IMR-90 (cell line): ENCODE measurements at regions not wholly inside any gene's neighbourhood (a gene's known extent, or its start where the extent isn't known, plus 50 kb on each side); places are given as distances from the start of the nearest gene placed in this dataset.

Source experiments
- ATAC-seq: fragments of 200-7000 bp; cut with Tn5 transposase; 2 replicates; pipeline ENCODE4 v1.9.1; 2020; ENCODE audit warnings: low read depth, mild to moderate bottlenecking, moderate library complexity
- BruUV-seq: library from RNA; stranded (reverse); fragments of 400-500 nt; replicated peaks from 2 replicates; lab custom pipeline; 2021; lab: Mats Ljungman, UMichigan
- CTCF ChIA-PET: fragments of 300-600 bp; formaldehyde crosslinking; extraction: SDS; loops from one replicate; lab custom pipeline; 2021; ENCODE audit warnings: antibody characterized with exemption; lab: Yijun Ruan, JAX
- POLR2A ChIA-PET: fragments of 300-600 bp; sonication (Branson Sonifier 250); formaldehyde crosslinking; loops from one replicate; lab custom pipeline; 2022; ENCODE audit warnings: antibody characterized with exemption; ENCODE audit not compliant: unreplicated experiment; lab: Charles Lee
- DNase-seq: peaks from one replicate; pipeline ENCODE4 v3.0.0; 2013
- H2AFZ ChIP-seq: replicated peaks from 2 replicates; pipeline ENCODE3; 2013; ENCODE audit warnings: low read length, mild to moderate bottlenecking; ENCODE audit not compliant: poor library complexity
- H2AK5ac ChIP-seq: 2 replicates; pipeline ENCODE4 v1.6.1; 2013; ENCODE audit warnings: low read depth, low read length, inconsistent platforms
- H2AK9ac ChIP-seq: replicated peaks from 2 replicates; pipeline ENCODE3; 2013; ENCODE audit warnings: mild to moderate bottlenecking, low read depth, low read length, moderate library complexity; ENCODE audit not compliant: poor library complexity
- H2BK120ac ChIP-seq: 2 replicates; pipeline ENCODE4 v1.6.1; 2013; ENCODE audit warnings: low read depth, low read length, inconsistent platforms
- H2BK15ac ChIP-seq: 3 replicates; pipeline ENCODE4 v1.6.1; 2013; ENCODE audit warnings: low read depth, low read length, inconsistent platforms
- H2BK20ac ChIP-seq: 2 replicates; pipeline ENCODE4 v1.6.1; 2013; ENCODE audit warnings: low read depth, mild to moderate bottlenecking, inconsistent platforms, low read length, moderate library complexity
- H2BK5ac ChIP-seq: 2 replicates; pipeline ENCODE4 v1.6.1; 2013; ENCODE audit warnings: mild to moderate bottlenecking, low read depth, low read length, inconsistent platforms; ENCODE audit not compliant: poor library complexity, severe bottlenecking
- H3K14ac ChIP-seq: replicated peaks from 2 replicates; pipeline ENCODE4 v1.6.1; 2013; ENCODE audit warnings: low read depth, low read length, inconsistent platforms
- H3K18ac ChIP-seq: 2 replicates; pipeline ENCODE4 v1.6.1; 2013; ENCODE audit warnings: low read depth, low read length, control low read depth
- H3K23ac ChIP-seq: 2 replicates; pipeline ENCODE4 v1.6.1; 2013; ENCODE audit warnings: low read depth, low read length, inconsistent platforms
- H3K27ac ChIP-seq: 2 replicates; pipeline ENCODE4 v1.5.1; 2013; ENCODE audit warnings: mild to moderate bottlenecking, control low read depth, low read length; ENCODE audit not compliant: insufficient read depth
- H3K27me3 ChIP-seq: 2 replicates; pipeline ENCODE4 v1.6.1; 2013; ENCODE audit warnings: low read length; ENCODE audit not compliant: control insufficient read depth, insufficient read depth
- H3K36me3 ChIP-seq: 2 replicates; pipeline ENCODE4 v1.6.1; 2013; ENCODE audit warnings: low read length, mixed read lengths; ENCODE audit not compliant: control insufficient read depth, insufficient read depth
- H3K4ac ChIP-seq: 2 replicates; pipeline ENCODE4 v1.6.1; 2013; ENCODE audit warnings: low read depth, low read length, inconsistent platforms
- H3K4me1 ChIP-seq: 2 replicates; pipeline ENCODE4 v1.6.1; 2013; ENCODE audit warnings: low read length, mixed read lengths; ENCODE audit not compliant: control insufficient read depth, insufficient read depth
- H3K4me2 ChIP-seq: 2 replicates; pipeline ENCODE4 v1.6.1; 2013; ENCODE audit warnings: low read depth, mild to moderate bottlenecking, control low read depth, low read length, moderate library complexity
- H3K4me3 ChIP-seq: 2 replicates; pipeline ENCODE4 v1.5.1; 2013; ENCODE audit warnings: low read depth, mild to moderate bottlenecking, control low read depth, low read length, moderate library complexity; ENCODE audit not compliant: insufficient read depth
- H3K56ac ChIP-seq: 2 replicates; pipeline ENCODE4 v1.6.1; 2013; ENCODE audit warnings: low read length, inconsistent platforms; ENCODE audit not compliant: insufficient read depth; ENCODE audit errors: extremely low read depth
- H3K79me1 ChIP-seq, 2 experiments: 2 replicates each; pipeline ENCODE4 v1.6.1; 2013; ENCODE audit warnings: low read length in 2 of 2, inconsistent platforms in 1 of 2, low read depth in 1 of 2
- H3K9ac ChIP-seq: 2 replicates; pipeline ENCODE4 v1.6.1; 2013; ENCODE audit warnings: low read depth, low read length, control low read depth
- H3K9me1 ChIP-seq: 2 replicates; pipeline ENCODE4 v1.6.1; 2013; ENCODE audit warnings: low read length, inconsistent platforms; ENCODE audit not compliant: insufficient read depth
- H3K9me3 ChIP-seq: 2 replicates; pipeline ENCODE4 v1.6.1; 2013; ENCODE audit warnings: low read length; ENCODE audit not compliant: control insufficient read depth, insufficient read depth
- H4K20me1 ChIP-seq: 2 replicates; pipeline ENCODE4 v1.6.1; 2013; ENCODE audit warnings: low read length, inconsistent platforms; ENCODE audit not compliant: insufficient read depth
- H4K5ac ChIP-seq: 2 replicates; pipeline ENCODE4 v1.6.1; 2013; ENCODE audit warnings: mild to moderate bottlenecking, low read depth, low read length, control low read depth
- H4K8ac ChIP-seq, 2 experiments: 2 replicates each; pipeline ENCODE4 v1.6.1; 2013; ENCODE audit warnings: low read depth in 2 of 2, low read length in 2 of 2, control low read depth in 1 of 2, inconsistent platforms in 1 of 2
- H4K91ac ChIP-seq: 2 replicates; pipeline ENCODE4 v1.6.1; 2013; ENCODE audit warnings: low read depth, low read length, inconsistent platforms; ENCODE audit not compliant: insufficient read depth
- BHLHE40 ChIP-seq: fragments of 150-350 bp; IDR thresholded peaks from 2 replicates; pipeline ENCODE4 v1.6.1; 2016; ENCODE audit warnings: mild to moderate bottlenecking, low read depth, low read length
- CEBPB ChIP-seq: IDR thresholded peaks from 2 replicates; pipeline ENCODE4 v1.6.1; 2012; ENCODE audit warnings: low read depth, low read length, improper control_type of control experiment
- ELK1 ChIP-seq: fragments of 150-350 bp; IDR thresholded peaks from 2 replicates; pipeline ENCODE4 v1.6.1; 2016; ENCODE audit warnings: low read depth, mild to moderate bottlenecking, low read length, moderate library complexity, borderline replicate concordance
- FOS ChIP-seq: fragments of 150-350 bp; IDR thresholded peaks from 2 replicates; pipeline ENCODE4 v1.6.1; 2016; ENCODE audit warnings: low read depth, low read length
- MAFK ChIP-seq: IDR thresholded peaks from 2 replicates; pipeline ENCODE4 v1.6.1; 2012; ENCODE audit warnings: low read depth, low read length, improper control_type of control experiment
- MXI1 ChIP-seq: IDR thresholded peaks from 2 replicates; pipeline ENCODE4 v1.6.1; 2012; ENCODE audit warnings: low read depth, mild to moderate bottlenecking, low read length, moderate library complexity, borderline replicate concordance
- NFE2L2 ChIP-seq: fragments of 150-350 bp; IDR thresholded peaks from 2 replicates; pipeline ENCODE4 v1.6.1; 2016; ENCODE audit warnings: low read depth, mild to moderate bottlenecking, low read length
- POLR2A ChIP-seq: IDR thresholded peaks from 2 replicates; pipeline ENCODE4 v1.6.1; 2012; ENCODE audit warnings: mild to moderate bottlenecking, low read depth, low read length
- RAD21 ChIP-seq: IDR thresholded peaks from 2 replicates; pipeline ENCODE4 v1.6.1; 2012; ENCODE audit warnings: low read length, improper control_type of control experiment
- RCOR1 ChIP-seq: IDR thresholded peaks from 2 replicates; pipeline ENCODE4 v1.6.1; 2012; ENCODE audit warnings: mild to moderate bottlenecking, low read length, improper control_type of control experiment; ENCODE audit not compliant: insufficient replicate concordance
- USF2 ChIP-seq: fragments of 150-350 bp; IDR thresholded peaks from 2 replicates; pipeline ENCODE4 v1.6.1; 2017; ENCODE audit warnings: mild to moderate bottlenecking, antibody characterized with exemption, low read length, low read depth
- WGBS, 2 experiments: methylation state at CpG; one replicate each; pipeline versions ENCODE4 v1.1.5 to v1.1.7; 2013; ENCODE audit warnings: missing lambda C conversion rate in 2 of 2; ENCODE audit not compliant: insufficient read length in 1 of 2; ENCODE audit errors: extremely low coverage in 2 of 2; 5-methylcytosine and 5-hydroxymethylcytosine counted together
- dilution Hi-C: fragments of 300-500 bp; cut with HindIII; formaldehyde crosslinking; loops from one replicate; pipeline ENCODE4 v1.14.3; 2018; ENCODE audit warnings: low sequenced_read_pairs; ENCODE audit not compliant: unreplicated experiment
- in situ Hi-C: fragments of 300-500 bp; cut with MboI; formaldehyde crosslinking; loops from 3 replicates; pipeline ENCODE4 v1.14.3; 2019; ENCODE audit warnings: low sequenced_read_pairs, inconsistent platforms, mixed read lengths
- intact Hi-C: fragments of 100-400 bp; cut with micrococcal nuclease; formaldehyde crosslinking; loops from 2 replicates; pipeline ENCODE4 v1.10.0; 2022

DNA sequence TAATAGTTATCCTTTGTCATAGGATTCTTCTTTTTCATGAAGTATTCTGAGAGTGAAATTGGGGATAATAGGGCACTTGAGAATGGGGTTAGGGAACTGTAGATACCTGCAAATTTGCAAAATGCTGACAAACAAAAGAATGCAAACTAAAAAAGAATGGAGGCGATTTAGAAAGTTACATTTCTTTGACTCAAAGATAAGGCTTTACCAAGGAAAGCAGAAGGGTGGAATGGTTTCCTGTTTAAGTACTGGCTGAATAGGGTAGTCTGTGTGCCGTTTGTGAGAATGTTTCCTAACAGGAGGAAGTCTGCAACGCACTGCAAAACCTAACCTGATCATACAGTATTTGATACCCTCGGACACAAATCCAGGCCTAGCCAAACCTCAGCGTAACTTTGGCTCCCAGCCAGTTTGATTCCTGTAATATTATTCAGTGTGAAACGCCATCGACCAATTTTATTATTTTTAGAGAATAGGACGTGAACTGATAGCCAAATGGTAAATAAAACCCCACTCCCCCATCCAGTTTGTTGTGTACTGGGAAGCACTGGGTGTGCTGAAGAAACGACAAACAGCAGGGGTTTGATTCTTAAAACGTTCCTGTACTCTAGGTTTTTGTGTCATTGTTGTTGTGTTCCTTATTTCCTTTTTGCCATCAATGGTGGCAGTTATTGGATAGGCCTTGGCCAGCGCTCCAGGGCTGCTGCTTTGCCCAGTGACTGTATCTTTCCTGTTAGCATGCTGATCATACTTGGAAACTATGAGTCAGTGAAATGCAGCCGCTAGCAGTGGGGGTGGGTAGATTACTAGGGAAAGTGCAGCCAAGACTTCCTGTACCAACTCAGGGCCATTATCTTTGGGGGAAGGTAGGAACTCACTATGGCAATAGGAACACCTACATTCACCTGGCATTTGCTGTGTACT is 148.0 kb upstream of the TBL1XR1 start:
- POLR2A ChIA-PET = no interaction called here
- H3K36me3 ChIP-seq = no peaks in the 10 kb centered on the region
- H3K4me2 ChIP-seq = peak overlapping the region; percentile 45
- no peaks in the 10 kb centered on the region for H3K27me3 ChIP-seq
- H3K56ac ChIP-seq = peak overlapping the region; percentile 97
- no peaks in the 10 kb centered on the region for H4K20me1 ChIP-seq
- H4K91ac ChIP-seq = peak overlapping the region; percentile 96
- peak overlapping the region; percentile 98 for H4K5ac ChIP-seq
- no TSS peak for BruUV-seq
- H2BK120ac ChIP-seq = peak overlapping the region; percentile 97
- WGBS, 2 experiments = 0% methylated on average over 1 of the region's 12 CpGs; no CpG with 5 or more reads in 1 of the 2 experiments
- H3K79me1 ChIP-seq = no peaks in the 10 kb centered on the region; a peak in 1 of 4 replicates
- in situ Hi-C loops = no loop called here
- peak overlapping the region; percentile 88 for H2BK15ac ChIP-seq
- H2AFZ ChIP-seq = peak overlapping the region; percentile 80
- peak overlapping the region; percentile 85; the same call in 1 of the 2 replicates for H3K23ac ChIP-seq
- H3K4me1 ChIP-seq = peaks cover 16% of the 10 kb centered on the region
- DNase-seq (peak; percentile 96), ATAC-seq (peak; percentile 97)
- peak overlapping the region; percentile 94 for H3K4ac ChIP-seq
- peak overlapping the region; percentile 91 for H3K14ac ChIP-seq
- intact Hi-C loops = no loop called here
- H4K8ac ChIP-seq = peak overlapping the region; percentile 94 to 96
- dilution Hi-C loops = no loop called here
- H3K27ac ChIP-seq = peak overlapping the region; percentile 96
- peak overlapping the region; percentile 2 for H2AK9ac ChIP-seq
- H3K4me3 ChIP-seq = no peak overlapping the region
- peak overlapping the region; percentile 93 for H2BK5ac ChIP-seq
- peak overlapping the region; percentile 62 for H3K9ac ChIP-seq
- no peaks in the 10 kb centered on the region for H3K9me3 ChIP-seq
- H2AK5ac ChIP-seq = peak overlapping the region; percentile 27; the same call in 1 of the 2 replicates
- H3K9me1 ChIP-seq = peaks cover 8% of the 10 kb centered on the region
- CTCF ChIA-PET = no interaction called here
- peak overlapping the region; percentile 98 for H2BK20ac ChIP-seq
- H3K18ac ChIP-seq = peak overlapping the region; percentile 94
- TF ChIP-seq RCOR1 (peak; percentile 84), ELK1 (no peak), USF2 (no peak), BHLHE40 (peak; percentile 56; the same call in 1 of the 2 replicates), FOS (peak; percentile 92), MAFK (peak; percentile 22; the same call in 1 of the 2 replicates), POLR2A (no peak), RAD21 (peak; percentile 23; the same call in 1 of the 2 replicates), CEBPB (peak; percentile 27; the same call in 1 of the 2 replicates), MXI1 (no peak), NFE2L2 (peak; percentile 76; the same call in 1 of the 2 replicates)
